Hepatocyte (in vitro differentiated cells): ENCODE measurements at regions not wholly inside any gene's neighbourhood (a gene's known extent, or its start where the extent isn't known, plus 50 kb on each side); places are given as distances from the start of the nearest gene placed in this dataset.

ENCODE experiments used
- DNase-seq: peaks from one replicate; pipeline ENCODE4 v3.0.0-alpha.2; 2016; ENCODE audit warnings: low spot score
- H2AFZ ChIP-seq: fragments of 200-600 bp; sonication (generic); 2 replicates; pipeline ENCODE4 v1.6.0; 2016; ENCODE audit warnings: antibody characterized with exemption, mild to moderate bottlenecking
- H3K27ac ChIP-seq: fragments of 200-600 bp; sonication (generic); 2 replicates; pipeline ENCODE4 v1.5.1; 2016; ENCODE audit warnings: mild to moderate bottlenecking
- H3K27me3 ChIP-seq: fragments of 200-600 bp; sonication (generic); 2 replicates; pipeline ENCODE4 v1.6.1; 2016
- H3K36me3 ChIP-seq: fragments of 200-600 bp; sonication (generic); replicated peaks from 2 replicates; pipeline ENCODE4 v1.5.1; 2016; ENCODE audit warnings: low read depth; ENCODE audit not compliant: insufficient read depth
- H3K4me1 ChIP-seq: fragments of 200-600 bp; sonication (generic); 2 replicates; pipeline ENCODE4 v1.5.1; 2016; ENCODE audit warnings: mild to moderate bottlenecking, moderate library complexity; ENCODE audit not compliant: insufficient read depth
- H3K4me2 ChIP-seq: fragments of 200-600 bp; sonication (generic); 2 replicates; pipeline ENCODE4 v1.6.0; 2016
- H3K4me3 ChIP-seq: fragments of 200-600 bp; sonication (generic); 2 replicates; pipeline ENCODE4 v1.5.1; 2016; ENCODE audit warnings: mild to moderate bottlenecking
- H3K79me2 ChIP-seq: fragments of 200-600 bp; sonication (generic); 2 replicates; pipeline ENCODE4 v1.6.0; 2017; ENCODE audit warnings: mild to moderate bottlenecking
- H3K9me2 ChIP-seq: fragments of 200-600 bp; sonication (generic); replicated peaks from 2 replicates; pipeline ENCODE4 v1.6.0; 2017; ENCODE audit warnings: mild to moderate bottlenecking; ENCODE audit not compliant: insufficient read depth
- H3K9me3 ChIP-seq: fragments of 200-600 bp; sonication (generic); 2 replicates; pipeline ENCODE4 v1.5.1; 2016; ENCODE audit warnings: low read depth, mild to moderate bottlenecking
- H4K20me1 ChIP-seq: fragments of 200-600 bp; sonication (generic); 2 replicates; pipeline ENCODE4 v1.6.0; 2016; ENCODE audit warnings: mild to moderate bottlenecking; ENCODE audit not compliant: insufficient read depth, poor library complexity, severe bottlenecking
- CTCF ChIP-seq: fragments of 200-600 bp; sonication (generic); IDR thresholded peaks from 2 replicates; pipeline ENCODE4 v1.5.1; 2016; ENCODE audit warnings: antibody characterized with exemption, mild to moderate bottlenecking; ENCODE audit not compliant: poor library complexity
- EZH2 ChIP-seq: fragments of 200-600 bp; sonication (generic); IDR thresholded peaks from 2 replicates; pipeline ENCODE4 v1.6.1; 2016; ENCODE audit warnings: antibody characterized with exemption, mild to moderate bottlenecking, borderline replicate concordance
- EZH2phosphoT487 ChIP-seq: fragments of 200-600 bp; sonication (generic); IDR thresholded peaks from one replicate; pipeline ENCODE4 v1.6.1; 2018; ENCODE audit warnings: antibody characterized with exemption, mild to moderate bottlenecking, low read depth, moderate library complexity; ENCODE audit not compliant: unreplicated experiment, severe bottlenecking
- WGBS: methylation state at CpG from one replicate; pipeline ENCODE4 v1.1.6; 2016; ENCODE audit warnings: low lambda C conversion rate; ENCODE audit errors: missing lambda C conversion rate; 5-methylcytosine and 5-hydroxymethylcytosine counted together

GRCh38 chr5:3120028-3120427 is 368.6 kb upstream of the IRX2 start:
- TF ChIP-seq EZH2 (no peak), CTCF (no peak), EZH2phosphoT487 (no peak)
- no peaks in the 10 kb centered on the region for H3K36me3 ChIP-seq
- no peaks in the 10 kb centered on the region for H3K9me3 ChIP-seq
- 73% methylated on average over 10 of the region's 10 CpGs for WGBS
- no peak overlapping the region for H3K4me3 ChIP-seq
- H2AFZ ChIP-seq: no peak overlapping the region
- no peaks in the 10 kb centered on the region for H3K9me2 ChIP-seq
- no peaks in the 10 kb centered on the region for H3K79me2 ChIP-seq
- H3K4me2 ChIP-seq: no peak overlapping the region
- peaks cover 9% of the 10 kb centered on the region for H3K4me1 ChIP-seq
- DNase-seq: no peak
- no peak overlapping the region for H3K27ac ChIP-seq
- peaks cover 46% of the 10 kb centered on the region for H3K27me3 ChIP-seq
- no peaks in the 10 kb centered on the region for H4K20me1 ChIP-seq

GRCh38 chr5:3119435-3119834 is 368.0 kb upstream of the IRX2 start:
- Histone ChIP-seq H4K20me1 (no peaks in the 10 kb centered on the region), H3K4me3 (no peak overlapping the region), H3K9me2 (no peaks in the 10 kb centered on the region), H3K79me2 (no peaks in the 10 kb centered on the region), H3K27me3 (peaks cover 46% of the 10 kb centered on the region), H3K4me1 (peaks cover 9% of the 10 kb centered on the region), H2AFZ (no peak overlapping the region), H3K4me2 (no peak overlapping the region), H3K9me3 (no peaks in the 10 kb centered on the region), H3K36me3 (no peaks in the 10 kb centered on the region), H3K27ac (no peak overlapping the region)
- DNase-seq: no peak
- TF ChIP-seq CTCF: no peak
- no peak for TF ChIP-seq EZH2
- no peak for TF ChIP-seq EZH2phosphoT487
- WGBS: 25% methylated on average over 4 of the region's 4 CpGs

GRCh38 chr5:3118340-3118739 is 366.9 kb upstream of the IRX2 start:
- no peak overlapping the region for H3K4me3 ChIP-seq
- no peaks in the 10 kb centered on the region for H3K36me3 ChIP-seq
- H3K27ac ChIP-seq: no peak overlapping the region
- no peak overlapping the region for H2AFZ ChIP-seq
- H3K9me2 ChIP-seq: no peaks in the 10 kb centered on the region
- no peaks in the 10 kb centered on the region for H4K20me1 ChIP-seq
- no peak overlapping the region for H3K4me2 ChIP-seq
- TF ChIP-seq EZH2phosphoT487: no peak
- no peak for TF ChIP-seq CTCF
- no peak for TF ChIP-seq EZH2
- H3K9me3 ChIP-seq: no peaks in the 10 kb centered on the region
- no peak for DNase-seq
- WGBS: 48% methylated on average over 15 of the region's 15 CpGs
- H3K79me2 ChIP-seq: no peaks in the 10 kb centered on the region
- peaks cover 9% of the 10 kb centered on the region for H3K4me1 ChIP-seq
- H3K27me3 ChIP-seq: peaks cover 46% of the 10 kb centered on the region

GRCh38 chr5:3116366-3116765 is 364.9 kb upstream of the IRX2 start:
- Histone ChIP-seq H3K9me3 (no peaks in the 10 kb centered on the region), H2AFZ (no peak overlapping the region), H3K4me3 (no peak overlapping the region), H3K27me3 (peaks cover 46% of the 10 kb centered on the region), H3K27ac (no peak overlapping the region), H3K4me2 (no peak overlapping the region), H3K4me1 (peaks cover 5% of the 10 kb centered on the region), H3K9me2 (no peaks in the 10 kb centered on the region), H3K79me2 (no peaks in the 10 kb centered on the region), H3K36me3 (no peaks in the 10 kb centered on the region), H4K20me1 (no peaks in the 10 kb centered on the region)
- no peak for TF ChIP-seq EZH2phosphoT487
- TF ChIP-seq CTCF: no peak
- TF ChIP-seq EZH2: no peak
- DNase-seq: no peak
- WGBS: 42% methylated on average over 23 of the region's 23 CpGs
